ENCODE measurements at regions not wholly inside any gene's neighbourhood (a gene's known extent, or its start where the extent isn't known, plus 50 kb on each side); places are given as distances from the start of the nearest gene placed in this dataset.
A peak's percentile ranks its signal among the peaks of the same experiment; 100 is the strongest.

GRCh38 chr4:175559126-175559525, 252.9 kb downstream of the GPM6A start:
- DNase-seq (no peak), ATAC-seq (replicated peaks) (no peak)
- Mint-ChIP-seq H3K9me3 (peaks cover 0 to 1% of the 10 kb centered on the region in 2 donors), H3K36me3 (no peaks in the 10 kb centered on the region), H3K4me3 (no peak overlapping the region), H3K27me3 (no peaks in the 10 kb centered on the region), H3K27ac (no peak overlapping the region), H3K4me1 (peaks cover 0 to 1% of the 10 kb centered on the region in 2 donors)

- H3K27me3 Mint-ChIP-seq, result no peaks in the 10 kb centered on the region
- ATAC-seq (replicated peaks), result no peak
- no peak overlapping the region for H3K4me3 Mint-ChIP-seq
- peaks cover 0 to 1% of the 10 kb centered on the region in 2 donors for H3K4me1 Mint-ChIP-seq
- no peak for DNase-seq
- no peak overlapping the region for H3K27ac Mint-ChIP-seq
- peaks cover 0 to 1% of the 10 kb centered on the region in 2 donors for H3K9me3 Mint-ChIP-seq
- no peaks in the 10 kb centered on the region for H3K36me3 Mint-ChIP-seq
Observed at GRCh38 chr4:175559526-175559925, 252.5 kb downstream of the GPM6A start.

- ATAC-seq (replicated peaks), result peak in 1 of 2 donors; percentile 51
- DNase-seq, result no peak
- peaks cover 0 to 1% of the 10 kb centered on the region in 2 donors for H3K4me1 Mint-ChIP-seq
Observed at GRCh38 chr4:175560604-175561003, 251.5 kb downstream of the GPM6A start.

GRCh38 chr4:175561696-175562095, 250.4 kb downstream of the GPM6A start:
- peaks cover 0 to 1% of the 10 kb centered on the region in 2 donors for H3K4me1 Mint-ChIP-seq
- ATAC-seq (replicated peaks) (no peak), DNase-seq (no peak)
- no peaks in the 10 kb centered on the region for H3K27me3 Mint-ChIP-seq
- no peak overlapping the region for H3K4me3 Mint-ChIP-seq
- H3K9me3 Mint-ChIP-seq, result peaks cover 0 to 2% of the 10 kb centered on the region in 2 donors
- no peaks in the 10 kb centered on the region for H3K36me3 Mint-ChIP-seq
- no peak overlapping the region for H3K27ac Mint-ChIP-seq

More at GRCh38 chr4:175560604-175561003, 251.5 kb downstream of the GPM6A start:
- no peaks in the 10 kb centered on the region for H3K27me3 Mint-ChIP-seq
- H3K9me3 Mint-ChIP-seq, result no peaks in the 10 kb centered on the region
- H3K4me3 Mint-ChIP-seq, result no peak overlapping the region
- H3K36me3 Mint-ChIP-seq, result no peaks in the 10 kb centered on the region
- no peak overlapping the region for H3K27ac Mint-ChIP-seq

GRCh38 chr4:175562111-175562510, 250.0 kb downstream of the GPM6A start:
- Mint-ChIP-seq H3K36me3 (no peaks in the 10 kb centered on the region), H3K27ac (no peak overlapping the region), H3K4me3 (no peak overlapping the region), H3K9me3 (peaks cover 0 to 2% of the 10 kb centered on the region in 2 donors), H3K27me3 (no peaks in the 10 kb centered on the region), H3K4me1 (peaks cover 0 to 1% of the 10 kb centered on the region in 2 donors)
- ATAC-seq (replicated peaks) (no peak), DNase-seq (no peak)

- Mint-ChIP-seq H3K4me1 (peaks cover 0 to 1% of the 10 kb centered on the region in 2 donors), H3K36me3 (no peaks in the 10 kb centered on the region), H3K4me3 (no peak overlapping the region), H3K27me3 (no peaks in the 10 kb centered on the region), H3K27ac (no peak overlapping the region), H3K9me3 (peaks cover 0 to 2% of the 10 kb centered on the region in 2 donors)
- DNase-seq (no peak), ATAC-seq (replicated peaks) (no peak)
Observed at GRCh38 chr4:175562542-175562941, 249.5 kb downstream of the GPM6A start.

All from stimulated activated naive B cell treated with anti-CD40 and anti-IgM and Interleukin-4, amounts not matched to agents 10 μg/mL and 1 μg/mL and 100 μg/mL, for 72 hours (primary cell).